HG03520 (cell line): ENCODE measurements at regions not wholly inside any gene's neighbourhood (a gene's known extent, or its start where the extent isn't known, plus 50 kb on each side); places are given as distances from the start of the nearest gene placed in this dataset.

Source experiments
- ATAC-seq: cut with Tn5 transposase; IDR thresholded peaks from one replicate; pipeline ENCODE4 v1.9.1; 2021; ENCODE audit warnings: mild to moderate bottlenecking, moderate library complexity; ENCODE audit not compliant: unreplicated experiment

DNA sequence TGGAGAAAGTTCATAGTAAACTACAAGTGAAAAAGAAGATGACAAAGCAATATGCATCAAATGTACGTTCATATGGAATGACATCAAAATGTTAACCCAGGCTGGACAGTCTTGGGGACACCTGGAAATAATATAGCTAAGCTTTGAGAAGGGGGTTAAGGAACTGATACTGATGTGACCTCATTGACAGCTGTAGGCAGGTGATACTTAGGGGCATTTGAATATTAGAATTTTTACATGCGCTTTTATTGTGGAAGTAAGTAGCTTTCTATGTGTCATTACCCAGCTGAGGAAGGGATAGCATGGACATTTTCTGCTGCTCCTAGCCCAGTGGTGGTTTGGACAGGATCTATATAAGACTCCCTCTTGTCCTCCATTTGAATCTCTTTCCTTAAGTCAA lies 299.7 kb downstream of the CWC27 start:
- peak; percentile 46 for ATAC-seq

DNA sequence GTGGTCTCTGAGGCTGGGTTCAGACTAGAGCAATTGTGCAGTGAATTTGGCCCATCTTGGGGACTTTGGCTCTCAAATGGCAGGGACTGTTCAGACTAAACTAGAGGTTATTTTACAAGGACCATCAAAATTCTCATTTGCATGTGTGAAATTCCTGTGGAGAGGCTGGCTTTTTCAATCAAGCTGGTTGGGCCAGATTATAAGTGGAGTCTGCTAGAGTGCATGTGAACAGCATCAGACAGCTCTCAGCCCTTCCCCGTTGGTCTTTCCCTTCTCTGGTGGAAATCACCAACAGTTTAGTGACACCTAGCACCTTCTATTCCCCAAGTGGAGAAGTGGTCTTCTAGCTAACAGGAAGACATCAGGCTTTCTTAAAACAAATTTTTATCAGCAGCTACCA lies 301.3 kb downstream of the CWC27 start:
- ATAC-seq = no peak

DNA sequence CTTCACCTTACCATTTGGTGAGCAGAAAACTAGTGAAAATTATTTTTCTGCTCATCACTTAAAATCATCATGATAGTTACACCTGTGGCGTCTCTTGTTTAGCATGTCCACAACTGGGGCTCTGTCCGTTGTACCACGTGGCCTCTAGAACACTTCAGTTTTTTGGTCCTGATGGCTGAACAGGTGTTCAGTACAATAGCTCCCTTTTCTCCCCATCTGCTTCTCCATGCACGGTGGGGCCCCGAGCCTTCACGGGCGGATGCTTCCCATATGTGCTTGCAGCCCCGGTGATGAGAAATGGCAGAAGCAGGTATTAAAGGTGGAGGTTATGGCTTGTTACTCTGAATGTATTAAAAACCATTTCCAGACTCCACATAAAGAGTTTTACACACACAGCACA lies 304.1 kb downstream of the CWC27 start:
- no peak for ATAC-seq

DNA sequence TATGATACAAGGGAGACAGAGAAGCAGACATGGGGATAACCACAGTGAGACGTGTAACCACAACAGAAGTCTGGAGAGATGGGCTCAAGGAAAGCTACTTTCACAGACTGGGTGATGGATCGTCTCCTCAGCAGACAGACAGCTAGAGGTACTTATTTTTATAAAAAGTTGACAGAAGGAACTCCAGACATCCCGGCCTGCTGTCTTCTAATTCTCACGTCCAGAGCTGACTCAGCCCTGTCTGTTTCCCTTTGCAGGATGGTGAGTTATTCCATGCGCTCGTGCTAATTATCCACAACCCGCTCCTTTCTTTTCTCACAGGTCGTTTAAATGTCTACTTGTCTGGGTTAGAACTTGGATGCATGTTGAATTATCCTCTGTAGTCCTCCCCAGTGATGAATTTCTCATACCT lies 304.5 kb downstream of the CWC27 start:
- ATAC-seq = no peak

DNA sequence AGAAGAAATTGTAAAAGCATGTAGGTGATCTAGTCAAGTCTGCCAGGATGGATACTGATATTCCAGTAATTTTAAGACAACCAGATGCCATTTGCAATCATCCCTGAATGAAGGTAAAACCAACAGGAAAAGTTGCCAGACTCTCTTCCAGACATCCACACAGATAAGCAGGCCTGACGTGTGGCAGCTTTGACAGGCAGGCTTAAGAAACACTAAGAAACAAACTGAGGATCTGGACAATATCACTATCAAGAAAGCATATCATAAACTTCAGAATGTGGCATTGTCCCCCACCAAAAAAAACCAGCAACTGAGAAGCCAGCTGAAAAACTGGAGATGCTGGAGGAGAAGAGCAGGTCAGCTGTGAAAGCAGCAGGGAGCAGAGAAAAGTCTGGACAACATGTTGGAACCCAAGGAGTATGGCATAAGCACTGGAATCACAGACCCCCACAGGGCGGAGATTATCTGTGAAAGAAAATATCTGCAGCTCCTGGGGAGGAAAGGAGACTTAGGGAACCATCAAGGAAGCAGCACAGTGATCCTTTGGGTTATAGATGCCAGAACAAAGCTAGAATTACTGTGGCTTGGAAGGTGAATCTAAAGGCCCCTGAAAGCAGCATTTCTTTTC lies 307.0 kb downstream of the CWC27 start:
- ATAC-seq = no peak

DNA sequence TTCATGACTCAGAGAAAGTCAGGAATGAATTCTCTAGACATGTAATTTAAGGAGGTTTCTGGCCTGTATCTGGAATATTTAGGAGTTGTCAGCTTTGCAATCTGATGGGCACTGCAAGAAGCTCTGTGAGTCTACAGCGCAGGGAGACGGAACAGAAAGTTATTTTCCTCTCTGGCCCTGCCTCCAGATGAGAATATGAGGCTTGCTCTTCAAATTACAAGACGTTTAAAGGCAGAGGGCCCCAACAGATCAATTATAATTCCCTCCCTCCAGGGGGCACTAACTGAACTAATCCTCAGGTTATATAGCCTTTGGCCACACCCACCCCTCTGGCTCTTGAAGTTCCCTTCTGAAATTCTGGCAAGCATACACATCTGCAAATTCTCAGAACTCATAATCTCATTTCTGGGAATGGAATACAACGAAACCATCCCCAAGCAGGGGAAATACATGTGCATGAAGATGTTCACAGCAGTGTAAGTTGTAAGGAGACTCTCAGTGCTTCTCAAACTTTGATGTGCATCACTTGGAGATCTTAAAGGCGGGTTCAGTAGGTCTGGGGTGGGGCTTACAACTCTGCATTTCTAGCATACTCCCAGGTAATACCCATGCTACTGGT lies 307.6 kb downstream of the CWC27 start:
- peak; percentile 84 for ATAC-seq

DNA sequence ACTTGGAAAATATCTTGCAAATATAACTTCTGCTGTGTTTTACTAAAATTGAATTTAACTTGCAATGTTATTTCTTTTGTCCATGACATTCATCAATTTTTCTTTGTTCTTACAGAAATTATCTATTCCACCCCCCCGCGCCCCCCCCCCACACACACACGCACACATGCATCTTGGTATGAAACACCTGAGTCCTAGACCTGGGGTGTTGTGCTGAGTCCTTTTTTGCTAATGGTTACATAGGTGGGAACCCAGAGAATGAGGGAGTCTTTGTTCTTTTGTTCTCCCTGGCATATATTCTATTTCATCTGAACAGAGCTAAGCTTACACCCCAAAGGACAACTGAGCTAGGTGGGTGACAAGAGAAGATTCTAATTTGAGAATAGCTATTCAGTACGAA lies 308.9 kb downstream of the CWC27 start:
- ATAC-seq = no peak

DNA sequence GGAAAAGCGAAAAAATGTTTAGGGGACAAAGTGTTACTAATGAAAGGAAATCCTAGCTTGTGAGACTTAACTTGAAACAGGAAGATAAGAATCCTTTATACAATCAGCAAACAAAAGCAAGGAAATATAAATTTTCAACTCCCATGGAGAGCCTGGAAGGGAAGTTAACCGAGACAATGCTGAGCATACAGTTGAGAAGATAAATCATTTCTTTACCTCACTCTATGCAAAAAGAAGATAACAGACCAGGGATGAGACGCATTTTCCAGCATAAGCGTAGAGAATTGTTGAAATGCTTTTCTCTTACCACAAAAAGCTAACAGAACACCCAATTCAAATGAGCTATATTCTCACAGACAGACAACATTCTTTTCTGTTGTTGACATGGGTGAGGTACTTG lies 309.6 kb downstream of the CWC27 start:
- ATAC-seq = no peak

DNA sequence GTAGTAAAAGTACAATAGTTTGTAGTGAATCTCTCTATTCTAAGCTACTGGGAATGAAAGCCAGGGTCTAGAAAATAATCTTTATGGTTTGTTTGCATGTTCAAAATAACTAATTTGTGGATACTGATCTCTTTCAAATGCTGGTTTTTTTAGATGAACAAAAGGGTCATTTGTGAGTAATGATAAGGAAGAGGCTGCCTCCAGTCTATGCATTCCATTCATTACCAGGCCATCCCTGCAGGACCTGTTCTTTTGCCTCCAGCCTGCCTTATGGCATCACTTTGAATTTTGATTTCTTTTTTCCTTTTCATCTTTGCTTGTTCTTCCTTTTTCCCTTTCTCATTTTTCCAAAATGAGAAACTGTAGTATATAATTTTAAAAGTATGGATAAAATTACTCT lies 312.3 kb downstream of the CWC27 start:
- ATAC-seq = no peak

DNA sequence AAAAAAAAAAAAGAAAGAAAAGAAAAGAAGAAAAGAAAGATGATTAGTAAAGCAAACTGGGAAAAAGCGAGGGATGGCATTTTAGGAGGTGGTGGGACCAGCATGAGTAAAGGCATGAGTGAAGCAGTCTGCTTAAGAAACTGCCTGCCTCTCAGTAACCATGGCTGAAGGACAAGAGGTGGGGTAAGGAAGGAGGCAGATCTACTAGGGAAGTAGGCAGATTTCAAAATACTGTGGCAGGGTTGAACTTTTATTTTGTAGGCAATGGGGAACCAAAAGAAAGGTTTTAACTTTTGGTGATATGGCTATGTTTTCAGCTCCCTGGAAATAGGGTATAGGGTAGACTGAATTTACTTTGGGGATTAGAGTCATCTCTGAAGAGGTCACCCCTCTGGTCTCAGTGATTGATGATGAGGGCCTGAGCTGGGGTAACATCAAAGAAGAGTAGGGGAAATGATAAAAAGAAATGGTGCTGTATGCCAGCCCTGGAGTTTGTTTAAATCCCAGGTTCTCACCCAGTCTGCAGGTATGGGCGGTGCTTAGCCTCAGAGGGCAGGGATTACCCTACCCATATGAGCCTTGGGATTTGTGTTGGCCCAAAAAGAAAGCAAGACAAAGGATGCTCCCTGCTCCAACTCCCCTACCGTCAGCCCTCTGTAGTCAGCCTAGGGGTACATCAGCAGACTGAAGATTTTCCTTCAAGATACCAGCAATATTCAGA lies 316.2 kb downstream of the CWC27 start:
- no peak for ATAC-seq

DNA sequence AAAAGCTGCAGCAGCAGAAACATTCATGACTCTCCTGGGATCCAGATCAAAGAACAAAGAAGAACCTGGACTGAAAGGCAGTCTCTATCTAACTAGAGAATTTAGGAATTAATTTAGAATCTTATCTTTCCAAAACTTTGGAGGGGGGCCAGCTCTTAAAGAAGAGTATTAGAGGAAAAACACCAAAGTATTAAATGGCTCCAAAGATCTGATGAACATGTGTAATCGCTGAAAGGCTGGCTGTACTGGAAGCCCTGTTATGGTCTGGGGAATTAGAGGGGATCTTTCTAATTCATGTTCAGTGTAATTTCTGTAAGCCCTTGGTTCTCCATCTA lies 316.8 kb downstream of the CWC27 start:
- no peak for ATAC-seq

DNA sequence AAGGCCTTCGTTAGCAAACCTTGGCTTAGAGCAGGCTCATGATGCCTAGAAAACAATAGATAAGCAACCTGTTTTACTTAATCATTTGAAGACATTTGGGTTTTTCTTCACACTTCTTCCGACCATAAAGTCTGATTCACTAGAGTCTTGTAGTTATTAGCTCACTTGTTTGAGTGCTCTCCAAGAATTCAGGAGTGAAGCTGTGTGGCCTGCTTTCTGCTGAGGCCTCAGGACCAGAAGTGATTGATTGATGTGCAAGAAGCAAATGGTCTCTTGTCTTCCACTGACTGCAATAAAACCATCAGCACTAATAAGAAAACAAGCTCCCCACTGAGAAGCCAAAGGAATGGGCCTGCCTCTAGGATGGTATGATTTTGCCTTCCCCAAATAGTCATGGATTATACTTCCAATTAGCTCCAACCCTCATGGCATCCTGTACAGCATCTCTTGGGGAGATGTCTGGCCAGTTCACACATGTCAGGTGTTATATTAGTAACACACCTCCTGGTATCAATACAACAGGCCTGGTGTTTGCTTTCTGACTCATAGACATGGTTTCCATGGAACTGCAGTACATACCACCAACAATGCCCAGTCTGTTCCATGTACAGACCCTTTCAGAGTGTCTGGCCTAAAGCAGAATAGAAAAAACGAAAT lies 317.6 kb downstream of the CWC27 start:
- no peak for ATAC-seq

DNA sequence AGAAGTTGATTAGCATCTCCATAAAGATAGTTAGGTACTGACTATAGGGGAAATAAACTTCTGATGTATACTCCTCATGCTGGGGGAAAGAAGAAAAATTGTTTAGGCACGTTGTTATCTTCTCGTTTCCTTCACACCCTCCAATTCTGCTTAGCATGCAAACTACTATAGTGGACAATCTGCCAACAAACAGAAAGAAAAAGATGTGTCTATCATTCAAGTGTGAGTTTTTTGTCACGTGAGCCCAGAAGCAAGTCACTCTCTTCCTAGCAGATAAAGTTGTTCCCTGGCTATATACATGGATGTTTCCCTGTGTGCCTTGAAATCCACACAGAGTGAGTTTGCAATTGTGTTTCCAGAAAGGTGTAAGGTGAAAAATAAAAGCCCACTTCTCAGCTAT lies 318.4 kb downstream of the CWC27 start:
- ATAC-seq = no peak

DNA sequence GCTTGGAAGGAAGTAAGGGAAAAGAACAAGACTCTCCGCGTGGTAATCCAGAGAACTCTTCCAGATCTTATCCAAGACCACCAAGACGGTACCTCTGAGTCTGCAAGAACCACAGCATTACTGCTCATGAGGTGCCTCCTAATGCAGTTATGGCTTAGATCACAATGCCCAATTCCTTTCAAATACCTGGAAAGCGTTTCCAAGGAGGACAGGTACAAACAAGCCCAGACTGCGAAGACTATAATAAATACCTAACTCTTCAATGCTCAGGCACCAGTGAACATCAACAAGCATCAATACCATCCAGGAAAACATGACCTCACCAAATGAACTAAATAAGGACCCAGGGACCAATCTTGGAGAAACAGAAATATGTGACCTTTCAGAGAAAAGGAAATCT lies 325.5 kb downstream of the CWC27 start:
- ATAC-seq = no peak

DNA sequence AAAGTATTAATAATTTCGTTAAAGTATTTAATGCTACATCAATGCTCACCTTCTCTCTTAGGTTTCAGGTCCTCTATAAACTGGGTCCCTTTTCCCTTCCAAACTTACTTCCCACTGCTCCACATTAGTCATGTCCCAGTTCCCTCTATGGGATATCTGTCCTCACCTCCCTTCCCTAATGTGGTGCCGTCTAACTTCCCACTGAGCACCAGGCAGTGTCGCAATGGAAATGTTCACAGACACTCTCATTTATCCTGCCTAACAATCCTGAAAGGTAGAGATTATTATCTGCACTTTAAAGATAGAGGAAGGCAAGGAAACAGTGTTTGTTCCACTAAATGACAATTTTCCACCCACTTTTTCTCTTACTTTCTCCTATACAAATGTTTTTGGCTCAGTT lies 329.7 kb downstream of the CWC27 start:
- ATAC-seq = no peak
